SH-SY5Y (cell line): ENCODE measurements at regions not wholly inside any gene's neighbourhood (a gene's known extent, or its start where the extent isn't known, plus 50 kb on each side); places are given as distances from the start of the nearest gene placed in this dataset.

Experiments used
- GATA2 ChIP-seq: IDR thresholded peaks from 2 replicates; pipeline ENCODE4 v1.6.1; 2011; ENCODE audit warnings: mild to moderate bottlenecking, low read depth, low read length
- GATA3 ChIP-seq: IDR thresholded peaks from 2 replicates; pipeline ENCODE4 v1.6.1; 2011; ENCODE audit warnings: low read depth, mild to moderate bottlenecking, low read length, moderate library complexity

- TF ChIP-seq GATA2 = no peak
- TF ChIP-seq GATA3 = no peak
Measured at GRCh38 chr5:8241076-8241475, 372.1 kb downstream of the MTRR start.
